Middle frontal gyrus (tissue), 1 donor: ENCODE measurements at regions not wholly inside any gene's neighbourhood (a gene's known extent, or its start where the extent isn't known, plus 50 kb on each side); places are given as distances from the start of the nearest gene placed in this dataset.
"Not testable (repeated sequence)": the region's sequence is repeated elsewhere in the genome, so short reads cannot be mapped to it uniquely, and the experiment has no call there.

Experiments used
- DNase-seq: peaks from one replicate; pipeline ENCODE4 v3.0.0-alpha.2; 2015; ENCODE audit warnings: low spot score; ENCODE audit errors: extremely low spot score

DNA sequence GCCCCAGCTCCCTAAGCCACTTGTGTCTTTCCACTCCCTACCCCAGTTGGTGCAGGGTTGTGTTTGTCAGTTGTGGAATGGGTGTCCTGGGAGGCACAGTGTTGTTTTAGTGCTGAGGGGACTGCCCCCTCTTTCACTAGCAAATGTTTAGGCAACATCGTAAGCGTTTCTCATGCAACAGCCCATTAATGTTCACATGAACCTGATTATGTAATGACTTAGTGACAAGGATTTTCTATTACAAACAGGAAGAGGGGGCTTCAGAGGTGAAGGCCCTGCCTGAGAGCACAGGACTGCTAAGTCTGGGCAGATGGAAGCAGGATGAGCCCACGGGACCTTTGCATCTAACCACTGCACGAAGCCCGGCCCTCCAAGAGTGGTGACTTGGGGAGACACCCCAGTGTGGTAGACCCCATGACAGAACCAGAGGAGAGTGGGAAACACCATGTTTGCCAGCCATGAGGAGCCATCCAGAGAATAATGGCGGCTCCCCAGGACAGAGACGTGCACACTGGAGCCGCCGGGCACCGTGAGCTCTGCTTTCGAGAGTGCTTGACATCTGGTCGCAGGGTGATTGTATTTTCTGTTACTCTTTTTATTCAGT, 339.7 kb downstream of the THBS2 start:
- DNase-seq = no peak

GRCh38 chr6:168913231-168913865, 340.3 kb downstream of the THBS2 start:
- not testable (repeated sequence) for DNase-seq

DNA sequence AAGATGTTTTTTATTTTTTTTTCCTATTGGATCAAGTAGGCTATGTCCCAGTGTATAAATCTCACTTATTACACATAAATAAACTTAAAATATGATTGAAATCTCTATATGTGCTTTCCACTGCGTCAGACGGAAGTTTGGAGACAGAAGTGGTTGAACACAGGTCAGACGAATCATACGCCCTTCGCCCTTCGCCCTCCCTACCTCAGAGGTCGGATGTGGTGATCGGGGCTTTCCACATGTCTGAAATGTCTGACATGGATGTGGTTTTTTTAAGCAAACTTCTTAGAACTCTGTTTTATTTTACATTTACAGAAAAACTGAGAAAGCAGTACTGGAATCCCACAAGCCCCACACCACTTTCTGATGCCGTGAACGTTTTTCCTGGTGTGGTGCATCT, 344.4 kb downstream of the THBS2 start:
- DNase-seq = no peak

DNA sequence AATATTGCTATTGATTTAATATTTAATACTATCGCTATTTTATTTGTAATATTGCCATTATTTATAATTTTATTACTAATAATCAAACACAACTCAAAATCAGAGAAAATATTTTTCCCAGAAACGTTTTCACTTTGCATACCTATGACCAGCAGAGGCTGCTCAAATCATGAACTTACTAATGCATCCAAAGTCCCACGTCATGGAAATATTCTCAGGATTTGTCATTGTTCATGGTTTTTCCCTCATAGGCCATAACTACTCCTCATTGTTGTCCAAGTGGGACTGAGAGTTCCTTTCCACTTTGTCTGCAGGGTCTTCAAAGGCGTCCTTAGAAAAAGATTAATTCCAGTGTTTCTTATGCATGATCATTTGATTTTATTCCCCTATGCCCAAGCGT, 344.8 kb downstream of the THBS2 start:
- no peak for DNase-seq

DNA sequence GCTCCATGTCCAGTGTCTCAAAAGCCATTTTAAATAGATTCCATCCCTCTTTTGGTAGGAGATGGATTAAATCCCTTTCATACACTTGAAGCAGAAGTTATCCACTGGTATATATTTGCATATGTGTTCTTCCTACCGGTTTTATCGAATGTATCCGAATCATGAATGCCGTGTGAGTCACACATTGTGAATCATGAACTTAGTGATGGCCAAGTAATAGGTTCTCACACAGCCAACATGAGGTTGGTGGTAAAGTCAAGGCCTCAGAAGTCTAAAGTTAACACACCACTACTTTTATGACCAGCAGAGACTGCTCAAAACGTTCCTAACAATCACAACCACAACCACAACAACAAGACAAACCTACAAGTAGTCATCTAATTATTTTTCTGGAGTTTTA, 345.5 kb downstream of the THBS2 start:
- no peak for DNase-seq

DNA sequence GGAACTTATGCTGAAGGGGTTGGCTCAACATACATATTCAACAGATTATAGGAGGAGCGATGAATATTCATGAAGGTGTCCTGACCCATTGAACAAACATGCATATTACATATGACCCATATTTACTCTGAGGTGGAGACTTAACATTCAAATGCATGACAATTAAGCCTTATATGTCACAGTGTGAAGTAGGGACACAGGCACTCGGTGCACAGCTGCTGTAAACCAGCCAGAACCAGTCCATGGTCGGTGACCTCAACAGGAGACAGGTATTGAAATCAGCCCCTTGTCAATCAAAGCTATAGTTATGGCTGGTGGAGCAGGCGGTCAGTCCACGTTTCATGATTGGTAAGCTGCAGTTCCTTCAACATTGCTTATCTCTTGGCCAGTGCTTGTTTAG, 347.3 kb downstream of the THBS2 start:
- no peak for DNase-seq

DNA sequence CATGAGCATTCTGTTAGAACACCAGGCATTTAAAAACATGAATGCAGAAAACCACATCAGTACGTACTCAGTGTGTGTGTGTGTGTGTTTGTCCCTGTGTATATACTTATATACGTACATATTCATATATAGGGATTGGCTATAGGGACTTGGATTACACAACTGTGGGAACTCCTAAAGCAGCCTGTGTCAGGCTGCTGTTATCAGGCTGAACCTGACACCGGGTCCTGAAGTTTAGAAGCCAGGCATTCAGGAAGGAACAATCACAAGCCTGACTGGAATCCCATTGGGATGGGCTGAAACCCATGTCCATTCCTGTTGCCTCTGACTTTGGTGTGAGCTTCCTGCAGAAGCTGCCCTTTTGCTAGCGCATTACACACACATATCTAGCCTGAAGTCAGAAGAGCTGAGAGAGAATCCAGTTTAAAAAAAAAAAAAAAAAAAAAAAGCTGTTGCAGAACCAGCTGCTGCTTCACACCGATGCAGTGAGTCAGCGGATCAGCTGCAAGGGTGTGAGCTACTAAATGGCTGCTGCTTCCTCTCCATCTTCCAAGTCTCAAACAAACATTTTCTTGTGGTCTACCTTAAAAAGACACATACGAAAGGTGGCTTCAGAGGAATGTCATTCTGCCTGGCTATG, 348.1 kb downstream of the THBS2 start:
- DNase-seq = no peak

DNA sequence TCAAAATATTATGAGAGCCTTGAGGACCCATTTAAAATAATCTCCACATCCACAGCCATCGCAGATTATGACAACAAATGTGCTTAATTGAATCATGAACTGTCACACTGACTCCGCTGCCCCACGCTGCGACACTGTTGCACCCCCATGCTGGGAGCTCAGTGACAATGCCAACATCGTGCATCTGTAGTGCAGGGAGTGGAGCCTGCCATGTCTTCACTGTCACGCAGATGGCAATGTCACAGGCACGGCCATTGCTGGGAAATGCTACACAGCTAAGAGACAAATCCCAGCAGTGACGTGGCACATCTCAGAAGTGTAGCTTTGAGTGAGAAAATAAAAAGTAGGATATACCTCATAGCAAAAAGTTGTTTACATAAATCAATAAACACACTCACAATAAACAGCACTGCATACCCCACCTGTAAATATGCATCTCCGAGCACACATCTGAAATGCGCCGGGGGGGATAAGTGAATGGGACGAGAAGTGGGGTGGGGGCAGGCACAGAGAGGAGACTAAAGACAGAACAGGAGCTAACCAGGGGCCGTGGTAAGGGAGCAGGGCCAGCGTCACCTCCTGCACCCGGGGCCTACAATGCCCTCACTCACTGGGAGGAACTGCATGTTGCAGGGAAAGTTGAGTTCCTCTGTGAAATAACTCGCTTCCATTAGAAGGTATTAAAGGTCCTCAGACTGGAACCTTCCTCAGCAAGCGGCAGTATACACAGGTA, 349.9 kb downstream of the THBS2 start:
- DNase-seq = no peak

DNA sequence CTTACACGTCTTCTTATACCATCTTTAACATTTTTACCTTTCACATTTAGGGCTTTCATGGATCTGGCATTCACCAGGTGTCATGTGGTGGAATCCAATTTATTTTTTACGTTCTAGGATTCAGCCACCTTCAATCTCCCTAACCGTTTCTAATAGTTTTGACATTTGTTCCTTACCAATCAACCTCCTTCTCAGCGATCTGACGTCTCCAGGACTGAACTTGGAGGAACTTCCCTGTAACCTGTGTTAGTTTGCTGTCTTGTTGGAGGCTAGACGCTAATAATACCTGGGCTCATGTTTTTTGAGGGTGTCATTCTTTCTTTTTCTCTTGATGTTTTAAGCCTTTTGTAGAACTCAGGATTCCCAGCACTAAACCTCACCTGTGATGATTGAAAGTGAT, 351.6 kb downstream of the THBS2 start:
- no peak for DNase-seq

DNA sequence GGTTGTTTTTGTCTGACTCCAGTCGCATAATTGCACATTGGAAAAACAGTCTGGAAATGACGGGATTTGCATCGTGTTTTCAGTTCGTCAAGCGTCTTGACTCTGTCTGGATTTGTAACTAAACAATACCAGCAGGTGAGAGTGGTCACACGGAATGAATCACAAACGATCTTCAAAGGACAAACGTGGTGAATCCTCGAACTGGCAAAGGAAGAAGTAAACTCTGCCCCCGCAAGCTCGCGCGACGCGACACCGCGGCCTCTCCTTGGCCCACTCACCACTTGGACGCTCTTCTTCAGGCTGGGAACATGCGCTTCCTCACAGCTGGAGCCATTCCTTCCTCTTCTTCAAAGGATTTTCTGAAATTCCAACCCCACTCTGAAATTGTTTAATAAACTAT, 352.6 kb downstream of the THBS2 start:
- no peak for DNase-seq

- no peak for DNase-seq
Measured at GRCh38 chr6:168896321-168896720, 357.3 kb downstream of the THBS2 start.

- DNase-seq = peak; percentile 77
Measured at GRCh38 chr6:168895102-168895812, 358.4 kb downstream of the THBS2 start.

- no peak for DNase-seq
Measured at GRCh38 chr6:168892031-168892430, 361.6 kb downstream of the THBS2 start.

DNA sequence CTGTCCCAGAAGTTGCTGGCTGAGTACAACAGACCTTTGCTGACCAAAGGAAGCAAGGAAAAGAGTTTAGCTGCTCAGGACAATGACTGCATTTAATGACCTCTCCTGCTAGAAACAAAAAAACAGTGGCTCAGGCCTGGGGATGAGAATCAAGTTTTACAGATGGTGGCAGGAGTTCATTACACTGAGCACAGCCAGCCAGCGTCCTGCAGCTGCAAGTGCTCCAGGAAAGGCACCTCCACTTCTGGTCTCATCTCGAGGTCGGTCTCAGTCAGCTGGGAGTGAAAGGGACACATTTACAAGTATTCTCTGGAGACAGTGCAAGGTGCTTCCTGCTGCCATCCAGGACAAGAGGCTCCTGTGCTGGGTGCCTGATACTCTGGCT, 362.7 kb downstream of the THBS2 start:
- DNase-seq = no peak

- no peak for DNase-seq
Measured at GRCh38 chr6:168890306-168890980, 363.2 kb downstream of the THBS2 start.

- DNase-seq = no peak
Measured at GRCh38 chr6:168888786-168889345, 364.8 kb downstream of the THBS2 start.

DNA sequence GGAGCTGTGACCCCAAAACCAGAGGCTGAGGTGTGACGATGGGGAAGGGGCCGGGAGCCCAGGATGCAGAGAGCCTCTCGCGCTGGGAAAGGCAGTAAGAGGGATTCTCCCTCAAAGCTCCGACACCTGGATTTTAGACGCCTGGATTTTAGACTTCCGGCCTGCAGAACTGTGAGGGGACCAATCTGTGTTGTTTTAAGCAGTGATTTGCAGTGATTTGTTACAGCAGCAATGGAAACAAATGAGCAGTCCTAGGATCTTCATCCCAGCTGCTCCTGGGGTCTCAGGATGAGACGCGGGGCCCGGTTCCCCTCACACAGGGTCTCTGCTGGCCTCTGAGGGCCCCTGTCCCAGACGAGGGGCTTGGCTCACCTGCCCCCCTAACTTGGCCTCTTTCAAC, 365.5 kb downstream of the THBS2 start:
- no peak for DNase-seq

- no peak for DNase-seq
Measured at GRCh38 chr6:168887621-168888020, 366.0 kb downstream of the THBS2 start.

DNA sequence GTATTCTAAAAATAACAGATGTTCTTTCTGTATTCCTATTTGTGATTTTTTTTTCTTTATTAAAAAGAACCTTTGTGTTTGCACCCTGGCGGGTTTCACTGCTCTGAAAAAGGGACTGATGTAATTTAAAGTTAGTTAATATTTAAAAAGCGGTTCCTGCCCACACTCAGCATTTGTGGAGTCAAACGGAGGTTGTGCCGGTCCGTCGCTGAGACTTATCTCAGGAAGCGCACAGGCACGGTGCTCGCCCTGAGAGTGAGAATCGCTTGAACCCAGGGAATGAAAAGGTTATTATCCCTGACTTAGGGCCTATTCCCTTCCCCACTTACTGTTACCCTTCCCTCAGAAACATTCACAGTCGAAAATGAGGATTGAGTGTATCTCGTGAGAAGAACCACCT, 366.7 kb downstream of the THBS2 start:
- no peak for DNase-seq

- no peak for DNase-seq
Measured at GRCh38 chr6:168885751-168886742, 367.6 kb downstream of the THBS2 start.
